ENCODE measurements at regions not wholly inside any gene's neighbourhood (a gene's known extent, or its start where the extent isn't known, plus 50 kb on each side); places are given as distances from the start of the nearest gene placed in this dataset.

- H3K4me3 ChIP-seq (ENCODE audit: low read depth, low read length, poor library complexity, severe bottlenecking) = no peak overlapping the region
- TF ChIP-seq CTCF (IDR thresholded peaks at IDR 0.05; ENCODE audit: low read length) = no peak
- TF ChIP-seq EZH2 (IDR thresholded peaks at IDR 0.05; ENCODE audit: borderline replicate concordance, low read length) = no peak
- no peaks in the 10 kb centered on the region for H3F3A ChIP-seq (ENCODE audit: insufficient read depth, low read length)
- H3K4me2 ChIP-seq (ENCODE audit: low read length) = no peak overlapping the region
- no peaks in the 10 kb centered on the region for H3K4me1 ChIP-seq (ENCODE audit: insufficient read depth, low read length, severe bottlenecking)
- H4K20me1 ChIP-seq (ENCODE audit: insufficient read depth, low read length) = no peaks in the 10 kb centered on the region
- H3K27ac ChIP-seq (ENCODE audit: low read depth, low read length, poor library complexity, severe bottlenecking) = no peak overlapping the region
- H3K9me3 ChIP-seq (ENCODE audit: low read length) = no peaks in the 10 kb centered on the region
- H3K9ac ChIP-seq (ENCODE audit: low read length) = no peak overlapping the region
- H3K36me3 ChIP-seq (ENCODE audit: insufficient read depth, low read length) = no peaks in the 10 kb centered on the region
- no peaks in the 10 kb centered on the region for H3K79me2 ChIP-seq (ENCODE audit: insufficient read depth, low read length)
- no peaks in the 10 kb centered on the region for H3K27me3 ChIP-seq (ENCODE audit: insufficient read depth, low read length)
- H3K9me2 ChIP-seq (ENCODE audit: low read depth, low read length) = no peaks in the 10 kb centered on the region
- no peak overlapping the region for H2AFZ ChIP-seq (ENCODE audit: low read length)
Observed at GRCh38 chr10:18879284-18879683, 169.3 kb upstream of the MALRD1 start.

GRCh38 chr10:18880530-18880929 lies 168.1 kb upstream of the MALRD1 start:
- H4K20me1 ChIP-seq (ENCODE audit: insufficient read depth, low read length) = no peaks in the 10 kb centered on the region
- no peak overlapping the region for H3K4me2 ChIP-seq (ENCODE audit: low read length)
- no peak overlapping the region for H3K9ac ChIP-seq (ENCODE audit: low read length)
- TF ChIP-seq CTCF (IDR thresholded peaks at IDR 0.05; ENCODE audit: low read length) = no peak
- H2AFZ ChIP-seq (ENCODE audit: low read length) = no peak overlapping the region
- no peaks in the 10 kb centered on the region for H3K9me2 ChIP-seq (ENCODE audit: low read depth, low read length)
- H3K4me1 ChIP-seq (ENCODE audit: insufficient read depth, low read length, severe bottlenecking) = no peaks in the 10 kb centered on the region
- no peaks in the 10 kb centered on the region for H3K79me2 ChIP-seq (ENCODE audit: insufficient read depth, low read length)
- no peaks in the 10 kb centered on the region for H3K36me3 ChIP-seq (ENCODE audit: insufficient read depth, low read length)
- H3K27me3 ChIP-seq (ENCODE audit: insufficient read depth, low read length) = no peaks in the 10 kb centered on the region
- no peak overlapping the region for H3K4me3 ChIP-seq (ENCODE audit: low read depth, low read length, poor library complexity, severe bottlenecking)
- no peaks in the 10 kb centered on the region for H3F3A ChIP-seq (ENCODE audit: insufficient read depth, low read length)
- H3K27ac ChIP-seq (ENCODE audit: low read depth, low read length, poor library complexity, severe bottlenecking) = no peak overlapping the region
- H3K9me3 ChIP-seq (ENCODE audit: low read length) = no peaks in the 10 kb centered on the region

- Histone ChIP-seq H3K27ac (ENCODE audit: low read depth, low read length, poor library complexity, severe bottlenecking) (no peak overlapping the region), H3K9me3 (ENCODE audit: low read length) (no peaks in the 10 kb centered on the region), H3K4me3 (ENCODE audit: low read depth, low read length, poor library complexity, severe bottlenecking) (no peak overlapping the region), H3K9ac (ENCODE audit: low read length) (no peak overlapping the region), H3K9me2 (ENCODE audit: low read depth, low read length) (no peaks in the 10 kb centered on the region), H2AFZ (ENCODE audit: low read length) (no peak overlapping the region), H3K4me1 (ENCODE audit: insufficient read depth, low read length, severe bottlenecking) (no peaks in the 10 kb centered on the region), H3F3A (ENCODE audit: insufficient read depth, low read length) (no peaks in the 10 kb centered on the region), H3K36me3 (ENCODE audit: insufficient read depth, low read length) (no peaks in the 10 kb centered on the region), H3K27me3 (ENCODE audit: insufficient read depth, low read length) (no peaks in the 10 kb centered on the region), H3K4me2 (ENCODE audit: low read length) (no peak overlapping the region), H3K79me2 (ENCODE audit: insufficient read depth, low read length) (no peaks in the 10 kb centered on the region), H4K20me1 (ENCODE audit: insufficient read depth, low read length) (no peaks in the 10 kb centered on the region)
- no peak for TF ChIP-seq EZH2 (IDR thresholded peaks at IDR 0.05; ENCODE audit: borderline replicate concordance, low read length)
- no peak for TF ChIP-seq CTCF (IDR thresholded peaks at IDR 0.05; ENCODE audit: low read length)
Observed at GRCh38 chr10:18886102-18886501, 162.5 kb upstream of the MALRD1 start.
